Lung (tissue), 11 donors: ENCODE measurements at regions not wholly inside any gene's neighbourhood (a gene's known extent, or its start where the extent isn't known, plus 50 kb on each side); places are given as distances from the start of the nearest gene placed in this dataset.

ENCODE experiments used
- ATAC-seq: fragments of 200-7000 bp; cut with Tn5 transposase; one replicate; pipeline ENCODE4 v1.9.1; 2020; ENCODE audit warnings: moderate number of reproducible peaks; ENCODE audit not compliant: insufficient read depth, low FRiP score
- DNase-seq, 3 donors: peaks; one replicate each; pipeline ENCODE4 v3.0.0-alpha.2; 2013 to 2017
- H3K27ac ChIP-seq, 2 donors: one replicate each; pipeline ENCODE4 v1.5.1; 2013; ENCODE audit warnings: mild to moderate bottlenecking in 2 of 2, moderate library complexity in 2 of 2, control low read depth in 1 of 2, inconsistent platforms in 1 of 2, low read depth in 1 of 2, low read length in 1 of 2
- H3K27me3 ChIP-seq, 3 donors: one replicate each; pipeline ENCODE4 v1.5.1; 2013; ENCODE audit warnings: low read length in 2 of 3; ENCODE audit not compliant: control insufficient read depth in 3 of 3, insufficient read depth in 3 of 3
- H3K36me3 ChIP-seq, 4 donors: one replicate each; pipeline ENCODE4 v1.5.1; 2013; ENCODE audit warnings: low read length in 4 of 4, mild to moderate bottlenecking in 1 of 4, moderate library complexity in 1 of 4; ENCODE audit not compliant: control insufficient read depth in 4 of 4, insufficient read depth in 4 of 4
- H3K4me1 ChIP-seq, 5 donors: one replicate each; pipeline ENCODE4 v1.5.1; 2013; ENCODE audit warnings: low read length in 5 of 5, mild to moderate bottlenecking in 2 of 5, moderate library complexity in 1 of 5; ENCODE audit not compliant: control insufficient read depth in 5 of 5, insufficient read depth in 5 of 5
- H3K4me3 ChIP-seq: one replicate; pipeline ENCODE4 v1.5.1; 2013; ENCODE audit warnings: mild to moderate bottlenecking, control low read depth, moderate library complexity
- H3K9ac ChIP-seq, 2 donors: one replicate each; pipeline ENCODE4 v1.5.1; 2013; ENCODE audit warnings: low read length in 2 of 2, control low read depth in 1 of 2; ENCODE audit not compliant: insufficient read depth in 1 of 2
- H3K9me3 ChIP-seq, 4 donors: one replicate each; pipeline ENCODE4 v1.5.1; 2013; ENCODE audit warnings: low read length in 3 of 4, mild to moderate bottlenecking in 1 of 4, moderate library complexity in 1 of 4; ENCODE audit not compliant: control insufficient read depth in 4 of 4, insufficient read depth in 3 of 4
- CTCF ChIP-seq: IDR thresholded peaks from 2 replicates; pipeline ENCODE4 v1.5.1; 2012; ENCODE audit warnings: mild to moderate bottlenecking; ENCODE audit errors: control extremely low read depth, extremely low read depth
- WGBS, 2 donors: extraction: QIAGEN DNeasy Blood & Tissue Kit; methylation state at CpG; one replicate each; pipeline ENCODE4 v1.1.7; 2013; 5-methylcytosine and 5-hydroxymethylcytosine counted together
- donor health status: control.
- donor health status: control.
- donor health status: Bipolar disorder and iron deficiency.
- donor health status: healthy.
- donor health status: DM: yes; HTN: yes; CAD: no.

- no peak overlapping the region for H3K9ac ChIP-seq
- TF ChIP-seq CTCF: no peak
- WGBS, 2 donors: 76 to 92% methylated on average over 5 of the region's 5 CpGs
- H3K27me3 ChIP-seq: no peaks in the 10 kb centered on the region
- H3K9me3 ChIP-seq: no peaks in the 10 kb centered on the region
- DNase-seq (peak; percentile 25 to 73 (median 25)), ATAC-seq (no peak)
- no peak overlapping the region for H3K4me3 ChIP-seq
- no peaks in the 10 kb centered on the region for H3K36me3 ChIP-seq
- H3K4me1 ChIP-seq: peaks cover 0 to 6% (median 0%) of the 10 kb centered on the region in 5 donors
- no peak overlapping the region for H3K27ac ChIP-seq
Measured at GRCh38 chr4:22941688-22942375, 249.1 kb downstream of the GBA3 start.

GRCh38 chr4:22932326-22932725, 239.6 kb downstream of the GBA3 start:
- H3K27ac ChIP-seq: no peak overlapping the region
- no peak overlapping the region for H3K9ac ChIP-seq
- DNase-seq: peak; percentile 26 to 61 (median 44)
- no peak overlapping the region for H3K4me3 ChIP-seq
- no peak for TF ChIP-seq CTCF
- peaks cover 0 to 2% (median 0%) of the 10 kb centered on the region in 4 donors for H3K9me3 ChIP-seq
- H3K27me3 ChIP-seq: no peaks in the 10 kb centered on the region
- H3K4me1 ChIP-seq: no peaks in the 10 kb centered on the region
- WGBS, 2 donors: 80 to 81% methylated on average over 2 of the region's 2 CpGs
- no peaks in the 10 kb centered on the region for H3K36me3 ChIP-seq
- ATAC-seq: no peak

GRCh38 chr4:22922426-22922825, 229.7 kb downstream of the GBA3 start:
- Histone ChIP-seq H3K36me3 (no peaks in the 10 kb centered on the region), H3K9ac (no peak overlapping the region), H3K9me3 (peaks cover 0 to 5% (median 0%) of the 10 kb centered on the region in 4 donors), H3K4me3 (no peak overlapping the region), H3K27me3 (no peaks in the 10 kb centered on the region), H3K27ac (no peak overlapping the region), H3K4me1 (no peaks in the 10 kb centered on the region)
- TF ChIP-seq CTCF: no peak
- WGBS, 2 donors: 82 to 86% methylated on average over 2 of the region's 2 CpGs
- no peak for DNase-seq
- ATAC-seq: no peak

- TF ChIP-seq CTCF: no peak
- H3K27me3 ChIP-seq: no peaks in the 10 kb centered on the region
- H3K36me3 ChIP-seq: no peaks in the 10 kb centered on the region
- H3K4me1 ChIP-seq: no peaks in the 10 kb centered on the region
- peaks cover 0 to 5% (median 0%) of the 10 kb centered on the region in 4 donors for H3K9me3 ChIP-seq
- no peak overlapping the region for H3K27ac ChIP-seq
- DNase-seq: peak; percentile 24 to 71 (median 49)
- WGBS, 2 donors: 6 to 28% methylated on average over 5 of the region's 5 CpGs
- H3K4me3 ChIP-seq: no peak overlapping the region
- ATAC-seq: no peak
- no peak overlapping the region for H3K9ac ChIP-seq
Measured at GRCh38 chr4:22921936-22922335, 229.2 kb downstream of the GBA3 start.
